HepG2 (cell line): ENCODE measurements at regions not wholly inside any gene's neighbourhood (a gene's known extent, or its start where the extent isn't known, plus 50 kb on each side); places are given as distances from the start of the nearest gene placed in this dataset.

Experiments used
- ATAC-seq: fragments of 200-7000 bp; cut with Tn5 transposase; 3 replicates; pipeline ENCODE4 v1.9.1; 2020; ENCODE audit warnings: mild to moderate bottlenecking, moderate library complexity
- BruUV-seq: library from RNA; stranded (reverse); fragments of 400-500 nt; replicated peaks from 2 replicates; lab custom pipeline; 2021; lab: Mats Ljungman, UMichigan
- CTCF ChIA-PET: fragments of 300-600 bp; formaldehyde crosslinking; extraction: SDS; loops from one replicate; lab custom pipeline; 2021; ENCODE audit warnings: low total read pairs, inconsistent platforms, low intra/inter-chr PET ratio; lab: Yijun Ruan, JAX
- POLR2A ChIA-PET: fragments of 350-600 bp; sonication (Branson Sonifier 250); formaldehyde crosslinking; loops from one replicate; lab custom pipeline; 2020; ENCODE audit warnings: antibody characterized with exemption, inconsistent platforms; lab: Yijun Ruan, JAX
- DNase-seq: peaks from one replicate; pipeline ENCODE4 v3.0.0-alpha.2; 2015; ENCODE audit warnings: low spot score
- FAIRE-seq: peaks from 3 replicates; lab custom pipeline; 2011; peaks lifted over from hg19 to GRCh38; lab: Jason Lieb, UNC
- H2AFZ ChIP-seq: one replicate; pipeline ENCODE4 v1.6.1; 2011; ENCODE audit warnings: low read length, inconsistent platforms
- H3K27ac ChIP-seq: fragments of 300-600 bp; 3 replicates; pipeline ENCODE4 v1.8.0; 2011; ENCODE audit warnings: mixed run types, mild to moderate bottlenecking, mixed read lengths, low read length, inconsistent platforms; ENCODE audit not compliant: insufficient read depth; ENCODE audit errors: extremely low read length
- H3K27me3 ChIP-seq, 2 experiments: fragments of 200-600 bp in 1 of 2; 2 replicates in 1 of 2; 3 replicates in 1 of 2; pipeline versions ENCODE4 v1.6.0 to v1.8.0; 2011; ENCODE audit warnings: low read length in 2 of 2, mild to moderate bottlenecking in 2 of 2, moderate library complexity in 2 of 2, inconsistent platforms in 1 of 2; ENCODE audit not compliant: insufficient read depth in 2 of 2, control insufficient read depth in 1 of 2
- H3K36me3 ChIP-seq, 2 experiments: fragments of 200-600 bp in 1 of 2; replicated peaks in 1 of 2; 2 replicates in 1 of 2; 3 replicates in 1 of 2; pipeline versions ENCODE4 v1.5.1 to v1.8.0; 2011; ENCODE audit warnings: low read length in 2 of 2, inconsistent platforms in 1 of 2; ENCODE audit not compliant: insufficient read depth in 2 of 2, control insufficient read depth in 1 of 2
- H3K4me1 ChIP-seq: 2 replicates; pipeline ENCODE4 v1.5.1; 2012; ENCODE audit warnings: low read length, inconsistent platforms; ENCODE audit not compliant: insufficient read depth
- H3K4me2 ChIP-seq: 2 replicates; pipeline ENCODE4 v1.6.0; 2011; ENCODE audit warnings: low read depth, low read length, inconsistent platforms
- H3K4me3 ChIP-seq, 3 experiments: fragments of 200-600 bp in 1 of 3; sonication (generic), shearing (Covaris generic) in 1 of 3; replicated peaks in 1 of 3; 2 replicates each; pipeline ENCODE4 v1.5.1; 2011 to 2016; ENCODE audit warnings: low read length in 3 of 3, inconsistent platforms in 2 of 3, low read depth in 2 of 3, mild to moderate bottlenecking in 2 of 3, control low read depth in 1 of 3, mixed read lengths in 1 of 3; ENCODE audit not compliant: insufficient read depth in 1 of 3
- H3K79me2 ChIP-seq: one replicate; pipeline ENCODE4 v1.6.1; 2011; ENCODE audit warnings: low read length, inconsistent platforms; ENCODE audit not compliant: insufficient read depth
- H3K9ac ChIP-seq: 2 replicates; pipeline ENCODE4 v1.6.0; 2011; ENCODE audit warnings: mild to moderate bottlenecking, low read depth, low read length, inconsistent platforms; ENCODE audit not compliant: insufficient read depth
- H3K9me3 ChIP-seq: 2 replicates; pipeline ENCODE4 v1.5.1; 2012; ENCODE audit warnings: mild to moderate bottlenecking, low read length
- H4K20me1 ChIP-seq: 2 replicates; pipeline ENCODE4 v1.6.0; 2011; ENCODE audit warnings: inconsistent platforms, mild to moderate bottlenecking, low read length, moderate library complexity; ENCODE audit not compliant: insufficient read depth
- NCOA5 ChIP-seq: sonication (generic); formaldehyde crosslinking; IDR thresholded peaks from 2 replicates; pipeline ENCODE4 v1.4.0; 2020; ENCODE audit warnings: missing genetic modification reagents
- NFRKB ChIP-seq: fragments of 450-650 bp; IDR thresholded peaks from 2 replicates; pipeline ENCODE4 v1.6.1; 2017
- SRSF9 ChIP-seq: fragments of 200-400 bp; formaldehyde crosslinking; IDR thresholded peaks from 2 replicates; pipeline ENCODE4 v1.6.1; 2018; ENCODE audit warnings: borderline replicate concordance, mild to moderate bottlenecking, low read depth, low read length; ENCODE audit not compliant: insufficient read depth, poor library complexity, severe bottlenecking
- TOPORS ChIP-seq: sonication (generic); formaldehyde crosslinking; IDR thresholded peaks from 2 replicates; pipeline ENCODE4 v1.8.0; 2023; ENCODE audit warnings: mild to moderate bottlenecking, missing genetic modification reagents
- YY1 ChIP-seq: IDR thresholded peaks from 2 replicates; pipeline ENCODE4 v1.6.1; 2011; ENCODE audit warnings: low read length, low read depth, moderate library complexity, mild to moderate bottlenecking; ENCODE audit not compliant: insufficient read depth, insufficient replicate concordance
- ZBTB21 ChIP-seq: sonication (generic); formaldehyde crosslinking; IDR thresholded peaks from 2 replicates; pipeline ENCODE4 v1.4.0; 2020; ENCODE audit warnings: missing genetic modification reagents
- ZFYVE20 ChIP-seq: sonication (generic); formaldehyde crosslinking; IDR thresholded peaks from 2 replicates; pipeline ENCODE4 v1.8.0; 2023; ENCODE audit warnings: low read depth, mild to moderate bottlenecking, moderate library complexity, missing genetic modification reagents, borderline replicate concordance
- ZIK1 ChIP-seq: sonication (generic); formaldehyde crosslinking; IDR thresholded peaks from 2 replicates; pipeline ENCODE4 v1.5.0; 2020; ENCODE audit warnings: mild to moderate bottlenecking, low read depth, missing genetic modification reagents, borderline replicate concordance
- ZNF766 ChIP-seq: sonication (generic); formaldehyde crosslinking; IDR thresholded peaks from 2 replicates; pipeline ENCODE4 v1.5.0; 2020; ENCODE audit warnings: missing genetic modification reagents, borderline replicate concordance
- WGBS: methylation state at CpG from one replicate; pipeline ENCODE4 v1.1.6; 2017; ENCODE audit warnings: low lambda C conversion rate; 5-methylcytosine and 5-hydroxymethylcytosine counted together
- in situ Hi-C: cut with HindIII; loops from 2 replicates; pipeline ENCODE4 v1.10.0; 2017; ENCODE audit warnings: low pct_unique_long_range_greater_than_20kb; ENCODE audit not compliant: extremely low pct_ligation_motif_present
- intact Hi-C: fragments of 100-400 bp; cut with micrococcal nuclease; formaldehyde crosslinking; loops from one replicate; pipeline ENCODE4 v1.10.0; 2022; ENCODE audit not compliant: unreplicated experiment
- TF ChIP-seq, protein P1 (sequence below): sonication (generic); formaldehyde crosslinking; conservative IDR thresholded peaks from 2 replicates; pipeline ENCODE4 v1.8.0; 2022; ENCODE audit warnings: low read depth, missing genetic modification reagents
- TF ChIP-seq, protein P2 (sequence below): sonication (generic); formaldehyde crosslinking; IDR thresholded peaks from 2 replicates; pipeline ENCODE4 v1.4.0; 2020; ENCODE audit warnings: missing genetic modification reagents, mild to moderate bottlenecking, borderline replicate concordance
- TF ChIP-seq, protein P3 (sequence below): sonication (generic); formaldehyde crosslinking; IDR thresholded peaks from 2 replicates; pipeline ENCODE4 v1.5.0; 2020; ENCODE audit warnings: mild to moderate bottlenecking, missing genetic modification reagents

DNA sequence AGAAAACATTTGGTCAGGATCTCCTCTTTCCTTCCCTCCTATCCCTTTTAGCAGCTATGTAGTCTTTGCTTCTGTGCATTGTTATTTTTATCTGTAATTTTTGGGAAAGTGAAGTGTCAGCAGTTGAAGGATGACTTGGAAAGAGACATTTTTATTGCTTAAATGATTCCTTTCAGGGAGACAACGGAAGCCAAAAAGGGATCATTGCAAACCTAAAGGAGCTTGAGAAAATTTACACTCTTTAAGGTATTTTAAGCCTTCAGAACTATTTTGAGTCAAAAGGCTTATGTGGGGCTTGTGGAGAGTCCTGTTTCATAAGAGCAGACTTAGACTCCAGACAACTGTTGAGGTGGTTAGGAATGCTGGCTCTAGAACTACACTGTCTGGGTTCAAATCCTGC lies 281.6 kb downstream of the KIF4B start:
- no peak overlapping the region for H3K4me3 ChIP-seq
- FAIRE-seq, result no peak
- H3K27me3 ChIP-seq, result no peaks in the 10 kb centered on the region
- no peak overlapping the region for H3K9ac ChIP-seq
- no peaks in the 10 kb centered on the region for H3K4me1 ChIP-seq
- H2AFZ ChIP-seq, result no peak overlapping the region
- no peaks in the 10 kb centered on the region for H3K79me2 ChIP-seq
- ChIA-PET CTCF (no interaction called here), POLR2A (no interaction called here)
- 26% methylated on average over 1 of the region's 1 CpG for WGBS
- no TSS peak for BruUV-seq
- no peak overlapping the region for H3K27ac ChIP-seq
- ATAC-seq, result no peak
- H4K20me1 ChIP-seq, result no peaks in the 10 kb centered on the region
- H3K36me3 ChIP-seq, result no peaks in the 10 kb centered on the region
- intact Hi-C loops (no loop called here), in situ Hi-C loops (no loop called here)
- H3K4me2 ChIP-seq, result no peak overlapping the region
- no peaks in the 10 kb centered on the region for H3K9me3 ChIP-seq
- no peak for DNase-seq
- TF ChIP-seq, protein P1, sequence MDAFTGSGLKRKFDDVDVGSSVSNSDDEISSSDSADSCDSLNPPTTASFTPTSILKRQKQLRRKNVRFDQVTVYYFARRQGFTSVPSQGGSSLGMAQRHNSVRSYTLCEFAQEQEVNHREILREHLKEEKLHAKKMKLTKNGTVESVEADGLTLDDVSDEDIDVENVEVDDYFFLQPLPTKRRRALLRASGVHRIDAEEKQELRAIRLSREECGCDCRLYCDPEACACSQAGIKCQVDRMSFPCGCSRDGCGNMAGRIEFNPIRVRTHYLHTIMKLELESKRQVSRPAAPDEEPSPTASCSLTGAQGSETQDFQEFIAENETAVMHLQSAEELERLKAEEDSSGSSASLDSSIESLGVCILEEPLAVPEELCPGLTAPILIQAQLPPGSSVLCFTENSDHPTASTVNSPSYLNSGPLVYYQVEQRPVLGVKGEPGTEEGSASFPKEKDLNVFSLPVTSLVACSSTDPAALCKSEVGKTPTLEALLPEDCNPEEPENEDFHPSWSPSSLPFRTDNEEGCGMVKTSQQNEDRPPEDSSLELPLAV (CRISPR knock-in tag), result no peak
- TF ChIP-seq TOPORS (CRISPR knock-in tag), result no peak

DNA sequence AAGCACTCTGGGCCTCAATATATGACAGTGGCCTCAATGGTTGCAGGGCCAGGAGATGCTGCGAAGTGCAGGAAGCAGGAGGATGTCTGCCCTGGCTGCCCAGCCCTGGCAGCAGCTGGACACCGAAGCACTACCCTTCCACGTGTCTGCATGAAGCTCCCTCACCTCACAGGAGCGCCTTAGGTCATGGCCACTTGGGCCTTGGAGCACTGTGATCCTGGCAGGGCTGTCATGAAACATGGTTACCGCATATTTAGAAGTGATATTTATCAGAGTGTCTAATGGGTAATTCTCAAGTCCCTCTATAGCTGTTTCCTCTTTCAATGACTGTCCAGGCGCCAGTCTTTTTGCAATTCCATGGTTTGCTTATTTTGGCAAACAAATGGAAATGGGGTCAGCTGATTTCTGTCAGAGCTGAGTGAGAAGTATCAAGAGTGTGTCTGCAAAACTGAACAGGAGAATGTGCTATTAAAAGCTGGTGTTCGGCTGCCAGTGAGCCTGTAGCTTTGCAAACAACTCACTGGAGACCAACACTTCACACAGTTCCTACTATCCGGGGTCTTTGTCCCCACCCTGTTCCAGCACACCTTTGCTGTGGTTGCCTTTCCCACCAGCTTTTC lies 285.9 kb downstream of the KIF4B start:
- no peaks in the 10 kb centered on the region for H3K27me3 ChIP-seq
- DNase-seq (no peak), ATAC-seq (no peak), FAIRE-seq (no peak)
- in situ Hi-C loops (no loop called here), intact Hi-C loops (no loop called here)
- H3K4me2 ChIP-seq, result no peak overlapping the region
- BruUV-seq, result no TSS peak
- no peak overlapping the region for H3K27ac ChIP-seq
- no peaks in the 10 kb centered on the region for H3K4me1 ChIP-seq
- 28% methylated on average over 5 of the region's 8 CpGs for WGBS
- CTCF ChIA-PET, result no interaction called here
- POLR2A ChIA-PET, result no interaction called here
- no peaks in the 10 kb centered on the region for H4K20me1 ChIP-seq
- H3K9ac ChIP-seq, result no peak overlapping the region
- no peaks in the 10 kb centered on the region for H3K36me3 ChIP-seq
- H3K9me3 ChIP-seq, result no peaks in the 10 kb centered on the region
- H3K79me2 ChIP-seq, result no peaks in the 10 kb centered on the region
- TF ChIP-seq ZIK1, result no peak
- TF ChIP-seq ZFYVE20 (CRISPR knock-in tag), result no peak
- TF ChIP-seq SRSF9, result no peak
- no peak for TF ChIP-seq ZBTB21 (CRISPR knock-in tag)
- TF ChIP-seq YY1, result no peak
- TF ChIP-seq, protein P2, sequence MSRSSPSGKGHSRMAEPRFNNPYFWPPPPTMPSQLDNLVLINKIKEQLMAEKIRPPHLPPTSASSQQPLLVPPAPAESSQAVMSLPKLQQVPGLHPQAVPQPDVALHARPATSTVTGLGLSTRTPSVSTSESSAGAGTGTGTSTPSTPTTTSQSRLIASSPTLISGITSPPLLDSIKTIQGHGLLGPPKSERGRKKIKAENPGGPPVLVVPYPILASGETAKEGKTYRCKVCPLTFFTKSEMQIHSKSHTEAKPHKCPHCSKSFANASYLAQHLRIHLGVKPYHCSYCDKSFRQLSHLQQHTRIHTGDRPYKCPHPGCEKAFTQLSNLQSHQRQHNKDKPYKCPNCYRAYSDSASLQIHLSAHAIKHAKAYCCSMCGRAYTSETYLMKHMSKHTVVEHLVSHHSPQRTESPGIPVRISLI (CRISPR knock-in tag), result no peak
- TF ChIP-seq NFRKB, result no peak
- TF ChIP-seq ZNF766, result no peak
- TF ChIP-seq NCOA5 (CRISPR knock-in tag), result no peak
- TF ChIP-seq, protein P3, sequence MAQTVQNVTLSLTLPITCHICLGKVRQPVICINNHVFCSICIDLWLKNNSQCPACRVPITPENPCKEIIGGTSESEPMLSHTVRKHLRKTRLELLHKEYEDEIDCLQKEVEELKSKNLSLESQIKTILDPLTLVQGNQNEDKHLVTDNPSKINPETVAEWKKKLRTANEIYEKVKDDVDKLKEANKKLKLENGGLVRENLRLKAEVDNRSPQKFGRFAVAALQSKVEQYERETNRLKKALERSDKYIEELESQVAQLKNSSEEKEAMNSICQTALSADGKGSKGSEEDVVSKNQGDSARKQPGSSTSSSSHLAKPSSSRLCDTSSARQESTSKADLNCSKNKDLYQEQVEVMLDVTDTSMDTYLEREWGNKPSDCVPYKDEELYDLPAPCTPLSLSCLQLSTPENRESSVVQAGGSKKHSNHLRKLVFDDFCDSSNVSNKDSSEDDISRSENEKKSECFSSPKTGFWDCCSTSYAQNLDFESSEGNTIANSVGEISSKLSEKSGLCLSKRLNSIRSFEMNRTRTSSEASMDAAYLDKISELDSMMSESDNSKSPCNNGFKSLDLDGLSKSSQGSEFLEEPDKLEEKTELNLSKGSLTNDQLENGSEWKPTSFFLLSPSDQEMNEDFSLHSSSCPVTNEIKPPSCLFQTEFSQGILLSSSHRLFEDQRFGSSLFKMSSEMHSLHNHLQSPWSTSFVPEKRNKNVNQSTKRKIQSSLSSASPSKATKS (CRISPR knock-in tag), result no peak
- TF ChIP-seq, all 625 proteins: peak for 0
- Histone ChIP-seq H2AFZ (no peak overlapping the region), H3K4me3 (no peak overlapping the region)
